ENCODE measurements at regions not wholly inside any gene's neighbourhood (a gene's known extent, or its start where the extent isn't known, plus 50 kb on each side); places are given as distances from the start of the nearest gene placed in this dataset.
"Not testable (repeated sequence)": the region's sequence is repeated elsewhere in the genome, so short reads cannot be mapped to it uniquely, and the experiment has no call there.

DNA sequence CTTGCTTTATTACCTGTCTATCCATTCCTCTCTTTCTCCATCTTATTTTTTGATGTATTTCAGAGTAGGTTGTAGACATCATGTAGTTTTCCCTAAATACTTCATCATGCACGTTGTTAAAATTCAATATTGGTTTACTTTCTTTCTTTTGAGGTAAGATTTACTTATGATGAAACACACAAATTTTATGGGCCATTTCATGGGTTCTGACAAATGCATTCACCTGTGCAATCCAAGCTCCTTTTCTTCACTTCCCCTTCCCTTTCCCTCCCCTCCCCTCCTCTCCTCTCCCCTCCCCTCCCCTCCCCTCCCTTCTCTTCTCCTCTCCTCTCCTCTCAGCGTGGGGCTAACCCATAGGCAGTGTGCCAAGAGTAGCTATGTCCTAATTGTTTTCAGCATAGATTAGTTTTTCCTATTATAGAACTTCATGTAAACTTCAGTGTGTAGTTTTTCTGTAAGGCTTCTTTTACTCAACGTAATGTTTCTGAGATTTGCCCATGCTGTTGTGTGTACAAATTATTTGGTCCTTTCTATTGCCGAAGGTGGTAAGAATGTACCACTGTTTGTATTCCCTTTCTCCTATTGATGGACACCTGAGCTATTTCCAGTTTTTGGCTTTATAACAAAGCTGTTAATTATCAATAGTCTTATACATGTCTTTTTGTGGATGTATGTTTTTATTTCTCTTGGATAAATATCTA is 92.9 kb upstream of the CLINT1 start:
- no peak for DNase-seq (ENCODE audit: low spot score, unreplicated experiment)
- Mint-ChIP-seq H3K4me3 (ENCODE audit: low read depth) (no peak overlapping the region), H3K27ac (no peak overlapping the region), H3K4me1 (ENCODE audit: low read depth) (peaks cover 17% of the 10 kb centered on the region), H3K9me3 (ENCODE audit: low read depth) (peaks cover 8% of the 10 kb centered on the region), H3K27me3 (no peaks in the 10 kb centered on the region), H3K36me3 (ENCODE audit: insufficient read depth) (no peaks in the 10 kb centered on the region)
- TF ChIP-seq CTCF (IDR thresholded peaks at IDR 0.05; ENCODE audit: unreplicated experiment): no peak

GRCh38 chr5:157949520-157949919 is 90.6 kb upstream of the CLINT1 start:
- Mint-ChIP-seq H3K27me3 (peaks cover 9% of the 10 kb centered on the region), H3K36me3 (ENCODE audit: insufficient read depth) (no peaks in the 10 kb centered on the region), H3K9me3 (ENCODE audit: low read depth) (peaks cover 8% of the 10 kb centered on the region), H3K4me1 (ENCODE audit: low read depth) (peaks cover 11% of the 10 kb centered on the region), H3K27ac (no peak overlapping the region), H3K4me3 (ENCODE audit: low read depth) (no peak overlapping the region)
- no peak for TF ChIP-seq CTCF (IDR thresholded peaks at IDR 0.05; ENCODE audit: unreplicated experiment)
- no peak for DNase-seq (ENCODE audit: low spot score, unreplicated experiment)

DNA sequence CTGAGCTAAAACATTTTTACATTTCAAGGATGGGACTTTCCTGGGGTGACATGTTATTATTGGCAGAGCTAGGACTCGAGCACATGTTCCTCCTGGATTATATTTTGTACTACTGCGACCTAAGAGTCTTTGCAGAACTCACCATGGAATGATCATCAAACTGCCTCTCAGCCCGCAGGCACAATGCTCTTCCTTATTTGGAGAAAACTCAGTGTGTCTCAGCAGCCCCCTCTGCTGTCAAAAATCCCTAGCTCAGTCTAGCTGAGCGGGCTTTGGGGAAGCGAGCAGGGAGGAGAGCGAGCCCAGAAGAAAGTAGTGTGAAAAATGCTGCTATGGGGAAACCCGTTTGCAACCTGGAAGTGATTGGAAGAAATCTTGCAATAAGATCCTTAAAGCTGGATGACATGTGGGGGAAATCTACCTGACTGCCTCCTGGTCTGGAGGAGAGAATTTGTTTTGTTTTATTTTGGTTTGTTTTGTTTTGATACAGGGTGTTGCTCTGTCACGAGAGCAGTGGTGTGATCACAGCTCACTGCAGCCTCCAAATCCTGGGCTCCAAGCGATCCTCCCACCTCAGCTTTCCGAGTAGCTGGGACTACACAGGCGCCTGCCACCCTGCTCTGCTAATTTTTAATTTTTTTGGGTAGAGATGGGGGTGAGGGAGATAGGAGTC is 89.9 kb upstream of the CLINT1 start:
- no peaks in the 10 kb centered on the region for H3K36me3 Mint-ChIP-seq (ENCODE audit: insufficient read depth)
- H3K4me1 Mint-ChIP-seq (ENCODE audit: low read depth): peaks cover 14% of the 10 kb centered on the region
- peaks cover 8% of the 10 kb centered on the region for H3K9me3 Mint-ChIP-seq (ENCODE audit: low read depth)
- H3K27me3 Mint-ChIP-seq: peaks cover 9% of the 10 kb centered on the region
- H3K27ac Mint-ChIP-seq: peak overlapping the region; percentile 51
- no peak overlapping the region for H3K4me3 Mint-ChIP-seq (ENCODE audit: low read depth)
- DNase-seq (ENCODE audit: low spot score, unreplicated experiment): peak; percentile 76
- peak; percentile 86 for TF ChIP-seq CTCF (IDR thresholded peaks at IDR 0.05; ENCODE audit: unreplicated experiment)

- peaks cover 15% of the 10 kb centered on the region for H3K27me3 Mint-ChIP-seq
- no peak for DNase-seq (ENCODE audit: low spot score, unreplicated experiment)
- H3K36me3 Mint-ChIP-seq (ENCODE audit: insufficient read depth): no peaks in the 10 kb centered on the region
- peaks cover 4% of the 10 kb centered on the region for H3K9me3 Mint-ChIP-seq (ENCODE audit: low read depth)
- H3K4me1 Mint-ChIP-seq (ENCODE audit: low read depth): peaks cover 14% of the 10 kb centered on the region
- H3K27ac Mint-ChIP-seq: peak overlapping the region; percentile 71
- TF ChIP-seq CTCF (IDR thresholded peaks at IDR 0.05; ENCODE audit: unreplicated experiment): no peak
- H3K4me3 Mint-ChIP-seq (ENCODE audit: low read depth): no peak overlapping the region
Measured at GRCh38 chr5:157947156-157947555, 88.2 kb upstream of the CLINT1 start.

DNA sequence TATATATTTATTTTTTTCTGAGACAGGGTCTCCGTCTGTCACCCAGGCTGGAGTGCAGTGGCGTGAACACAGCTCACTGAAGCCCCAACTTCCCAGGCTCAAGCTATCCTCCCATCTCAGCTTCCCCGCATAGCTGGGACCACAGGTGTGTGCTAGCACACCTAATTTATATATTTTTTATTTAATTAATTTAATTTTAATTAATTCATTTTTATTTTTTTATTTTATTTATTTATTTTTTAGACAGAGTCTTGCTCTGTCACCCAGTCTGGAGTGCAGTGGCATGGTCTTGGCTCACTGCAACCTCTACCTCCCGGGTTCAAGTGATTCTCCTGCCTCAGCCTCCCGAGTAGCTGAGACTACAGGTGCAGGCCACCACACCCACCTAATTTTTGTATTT is 86.9 kb upstream of the CLINT1 start:
- not testable (repeated sequence) for H3K4me3 Mint-ChIP-seq (ENCODE audit: low read depth); H3K9me3 Mint-ChIP-seq (ENCODE audit: low read depth); DNase-seq (ENCODE audit: low spot score, unreplicated experiment); H3K27ac Mint-ChIP-seq; H3K36me3 Mint-ChIP-seq (ENCODE audit: insufficient read depth)
- Mint-ChIP-seq H3K27me3 (peaks cover 15% of the 10 kb centered on the region), H3K4me1 (ENCODE audit: low read depth) (peaks cover 14% of the 10 kb centered on the region)

- H3K4me1 Mint-ChIP-seq (ENCODE audit: low read depth): peaks cover 14% of the 10 kb centered on the region
- no peak for TF ChIP-seq CTCF (IDR thresholded peaks at IDR 0.05; ENCODE audit: unreplicated experiment)
- peaks cover 15% of the 10 kb centered on the region for H3K27me3 Mint-ChIP-seq
- H3K27ac Mint-ChIP-seq: no peak overlapping the region
- no peak overlapping the region for H3K4me3 Mint-ChIP-seq (ENCODE audit: low read depth)
- no peaks in the 10 kb centered on the region for H3K36me3 Mint-ChIP-seq (ENCODE audit: insufficient read depth)
- no peaks in the 10 kb centered on the region for H3K9me3 Mint-ChIP-seq (ENCODE audit: low read depth)
- no peak for DNase-seq (ENCODE audit: low spot score, unreplicated experiment)
Measured at GRCh38 chr5:157944938-157945337, 86.0 kb upstream of the CLINT1 start.
